ENCODE measurements at regions not wholly inside any gene's neighbourhood (a gene's known extent, or its start where the extent isn't known, plus 50 kb on each side); places are given as distances from the start of the nearest gene placed in this dataset.

DNA sequence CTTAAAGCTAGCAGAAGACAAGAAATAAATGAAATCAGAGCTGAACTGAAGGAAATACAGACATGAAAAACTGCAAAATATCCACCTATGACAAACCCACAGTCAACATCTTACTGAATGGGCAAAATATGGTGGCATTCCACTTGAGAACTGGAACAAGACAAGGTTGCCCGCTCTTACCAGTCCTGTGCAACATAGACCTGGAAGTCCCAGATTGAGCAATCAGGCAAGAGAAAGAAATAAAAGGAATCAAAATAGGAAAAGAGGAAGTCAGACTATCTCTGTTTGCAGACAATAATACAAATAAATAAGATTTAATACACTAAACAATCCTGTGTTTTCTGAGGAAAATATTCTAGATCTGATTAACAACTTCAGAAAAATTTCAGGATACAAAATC, 570.5 kb upstream of the SEMA3D start:
- no peak for DNase-seq (ENCODE audit: low read depth)
- H3K4me3 ChIP-seq (ENCODE audit: low read depth, low read length): no peak overlapping the region
- TF ChIP-seq, protein P1, sequence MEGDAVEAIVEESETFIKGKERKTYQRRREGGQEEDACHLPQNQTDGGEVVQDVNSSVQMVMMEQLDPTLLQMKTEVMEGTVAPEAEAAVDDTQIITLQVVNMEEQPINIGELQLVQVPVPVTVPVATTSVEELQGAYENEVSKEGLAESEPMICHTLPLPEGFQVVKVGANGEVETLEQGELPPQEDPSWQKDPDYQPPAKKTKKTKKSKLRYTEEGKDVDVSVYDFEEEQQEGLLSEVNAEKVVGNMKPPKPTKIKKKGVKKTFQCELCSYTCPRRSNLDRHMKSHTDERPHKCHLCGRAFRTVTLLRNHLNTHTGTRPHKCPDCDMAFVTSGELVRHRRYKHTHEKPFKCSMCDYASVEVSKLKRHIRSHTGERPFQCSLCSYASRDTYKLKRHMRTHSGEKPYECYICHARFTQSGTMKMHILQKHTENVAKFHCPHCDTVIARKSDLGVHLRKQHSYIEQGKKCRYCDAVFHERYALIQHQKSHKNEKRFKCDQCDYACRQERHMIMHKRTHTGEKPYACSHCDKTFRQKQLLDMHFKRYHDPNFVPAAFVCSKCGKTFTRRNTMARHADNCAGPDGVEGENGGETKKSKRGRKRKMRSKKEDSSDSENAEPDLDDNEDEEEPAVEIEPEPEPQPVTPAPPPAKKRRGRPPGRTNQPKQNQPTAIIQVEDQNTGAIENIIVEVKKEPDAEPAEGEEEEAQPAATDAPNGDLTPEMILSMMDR (conservative IDR thresholded peaks at IDR 0.05; ENCODE audit: low read depth, low read length): no peak

- TF ChIP-seq, protein P1 (conservative IDR thresholded peaks at IDR 0.05; ENCODE audit: low read depth, low read length): peak; percentile 89
- H3K4me3 ChIP-seq (ENCODE audit: low read depth, low read length): no peak overlapping the region
- no peak for DNase-seq (ENCODE audit: low read depth)
These were observed 563.6 kb upstream of the SEMA3D start for GRCh38 chr7:85750454-85750949.

- TF ChIP-seq, protein P1 (conservative IDR thresholded peaks at IDR 0.05; ENCODE audit: low read depth, low read length): peak; percentile 19
- DNase-seq (ENCODE audit: low read depth): no peak
- H3K4me3 ChIP-seq (ENCODE audit: low read depth, low read length): no peak overlapping the region
These were observed 563.0 kb upstream of the SEMA3D start for GRCh38 chr7:85749696-85750453.

- DNase-seq (ENCODE audit: low read depth): no peak
- no peak overlapping the region for H3K4me3 ChIP-seq (ENCODE audit: low read depth, low read length)
- TF ChIP-seq, protein P1 (conservative IDR thresholded peaks at IDR 0.05; ENCODE audit: low read depth, low read length): no peak
These were observed 562.0 kb upstream of the SEMA3D start for GRCh38 chr7:85748861-85749260.

DNA sequence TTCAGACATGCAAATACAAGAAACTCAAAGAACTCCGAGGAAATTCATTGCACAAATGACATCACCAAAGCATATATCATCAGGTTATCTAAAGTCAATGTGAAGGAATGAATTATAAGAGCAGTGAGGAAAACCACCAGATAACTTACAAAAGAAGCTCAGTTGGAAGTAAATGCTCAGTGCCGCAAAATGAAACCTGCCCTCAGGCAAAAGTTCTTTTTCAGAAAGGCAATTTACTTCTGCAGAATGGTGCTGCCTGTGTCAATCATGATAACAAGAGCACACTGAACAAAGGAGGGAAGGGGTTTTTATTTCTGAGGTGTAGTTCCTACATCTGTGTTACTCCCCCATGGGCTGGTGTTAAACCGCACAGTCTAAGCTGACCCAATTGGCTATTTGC, 550.6 kb upstream of the SEMA3D start:
- no peak for DNase-seq (ENCODE audit: low read depth)
- no peak overlapping the region for H3K4me3 ChIP-seq (ENCODE audit: low read depth, low read length)
- TF ChIP-seq, protein P1 (conservative IDR thresholded peaks at IDR 0.05; ENCODE audit: low read depth, low read length): no peak

- TF ChIP-seq, protein P1 (conservative IDR thresholded peaks at IDR 0.05; ENCODE audit: low read depth, low read length): no peak
- H3K4me3 ChIP-seq (ENCODE audit: low read depth, low read length): no peak overlapping the region
- DNase-seq (ENCODE audit: low read depth): no peak
These were observed 549.2 kb upstream of the SEMA3D start for GRCh38 chr7:85736085-85736484.

GRCh38 chr7:85734823-85735222, 548.0 kb upstream of the SEMA3D start:
- no peak overlapping the region for H3K4me3 ChIP-seq (ENCODE audit: low read depth, low read length)
- no peak for DNase-seq (ENCODE audit: low read depth)
- TF ChIP-seq, protein P1 (conservative IDR thresholded peaks at IDR 0.05; ENCODE audit: low read depth, low read length): no peak

Measured in epithelial cell of proximal tubule (primary cell).